ENCODE measurements at regions not wholly inside any gene's neighbourhood (a gene's known extent, or its start where the extent isn't known, plus 50 kb on each side); places are given as distances from the start of the nearest gene placed in this dataset.

DNA sequence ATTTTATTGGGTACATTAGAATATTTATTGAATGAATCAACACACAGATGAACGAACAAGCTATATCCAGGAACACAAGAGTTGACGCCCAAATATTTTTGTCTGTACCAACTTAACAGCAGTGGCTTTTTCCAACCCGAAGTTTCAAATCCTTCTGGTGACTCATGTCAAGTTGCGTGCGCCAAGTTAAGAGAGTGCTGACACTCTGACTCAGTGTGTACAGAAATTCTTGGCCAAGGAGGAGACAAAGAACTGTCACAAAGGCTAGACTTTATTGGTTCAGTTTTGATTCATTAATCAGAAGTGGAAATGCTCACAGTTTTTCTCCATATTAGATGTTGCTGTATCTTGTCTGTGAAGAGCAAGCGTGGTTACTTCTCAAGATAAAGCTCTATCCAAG is 59.6 kb upstream of the TSC22D2 start:
- Histone ChIP-seq H3K9ac (ENCODE audit: insufficient read depth, low read length) (no peak overlapping the region), H3K9me3 (ENCODE audit: control insufficient read depth, insufficient read depth, low read depth, low read length) (no peaks in the 10 kb centered on the region), H4K20me1 (ENCODE audit: control insufficient read depth, extremely low read depth, insufficient read depth, low read length) (no peaks in the 10 kb centered on the region), H3K27ac (ENCODE audit: insufficient read depth, low read length) (no peak overlapping the region), H3K4me1 (ENCODE audit: control insufficient read depth, extremely low read depth, insufficient read depth, low read length) (peaks cover 4% of the 10 kb centered on the region), H2AFZ (ENCODE audit: low read length) (no peak overlapping the region), H3K4me3 (replicated peaks in 1 of 4; ENCODE audit: control extremely low read depth in 1 of 4, insufficient read depth in 1 of 4, low read depth in 3 of 4, low read length in 4 of 4) (no peak overlapping the region), H3K27me3 (ENCODE audit: control insufficient read depth, insufficient read depth, low read length) (no peaks in the 10 kb centered on the region), H3K4me2 (ENCODE audit: extremely low read depth, insufficient read depth, low read length) (peak overlapping the region; percentile 17), H3K79me2 (ENCODE audit: control insufficient read depth, insufficient read depth, low read length) (no peaks in the 10 kb centered on the region), H3K36me3 (ENCODE audit: control insufficient read depth, insufficient read depth, low read length) (no peaks in the 10 kb centered on the region)
- peak; percentile 86 to 92 for DNase-seq (ENCODE audit: low read depth in 2 of 2)
- TF ChIP-seq, protein P1, sequence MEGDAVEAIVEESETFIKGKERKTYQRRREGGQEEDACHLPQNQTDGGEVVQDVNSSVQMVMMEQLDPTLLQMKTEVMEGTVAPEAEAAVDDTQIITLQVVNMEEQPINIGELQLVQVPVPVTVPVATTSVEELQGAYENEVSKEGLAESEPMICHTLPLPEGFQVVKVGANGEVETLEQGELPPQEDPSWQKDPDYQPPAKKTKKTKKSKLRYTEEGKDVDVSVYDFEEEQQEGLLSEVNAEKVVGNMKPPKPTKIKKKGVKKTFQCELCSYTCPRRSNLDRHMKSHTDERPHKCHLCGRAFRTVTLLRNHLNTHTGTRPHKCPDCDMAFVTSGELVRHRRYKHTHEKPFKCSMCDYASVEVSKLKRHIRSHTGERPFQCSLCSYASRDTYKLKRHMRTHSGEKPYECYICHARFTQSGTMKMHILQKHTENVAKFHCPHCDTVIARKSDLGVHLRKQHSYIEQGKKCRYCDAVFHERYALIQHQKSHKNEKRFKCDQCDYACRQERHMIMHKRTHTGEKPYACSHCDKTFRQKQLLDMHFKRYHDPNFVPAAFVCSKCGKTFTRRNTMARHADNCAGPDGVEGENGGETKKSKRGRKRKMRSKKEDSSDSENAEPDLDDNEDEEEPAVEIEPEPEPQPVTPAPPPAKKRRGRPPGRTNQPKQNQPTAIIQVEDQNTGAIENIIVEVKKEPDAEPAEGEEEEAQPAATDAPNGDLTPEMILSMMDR (conservative IDR thresholded peaks at IDR 0.05 in 1 of 2, IDR thresholded peaks at IDR 0.05 in 1 of 2; ENCODE audit: low read depth in 1 of 2, low read length in 2 of 2): no peak
- TF ChIP-seq EZH2 (IDR thresholded peaks at IDR 0.05; ENCODE audit: low read length, missing control alignments): no peak

DNA sequence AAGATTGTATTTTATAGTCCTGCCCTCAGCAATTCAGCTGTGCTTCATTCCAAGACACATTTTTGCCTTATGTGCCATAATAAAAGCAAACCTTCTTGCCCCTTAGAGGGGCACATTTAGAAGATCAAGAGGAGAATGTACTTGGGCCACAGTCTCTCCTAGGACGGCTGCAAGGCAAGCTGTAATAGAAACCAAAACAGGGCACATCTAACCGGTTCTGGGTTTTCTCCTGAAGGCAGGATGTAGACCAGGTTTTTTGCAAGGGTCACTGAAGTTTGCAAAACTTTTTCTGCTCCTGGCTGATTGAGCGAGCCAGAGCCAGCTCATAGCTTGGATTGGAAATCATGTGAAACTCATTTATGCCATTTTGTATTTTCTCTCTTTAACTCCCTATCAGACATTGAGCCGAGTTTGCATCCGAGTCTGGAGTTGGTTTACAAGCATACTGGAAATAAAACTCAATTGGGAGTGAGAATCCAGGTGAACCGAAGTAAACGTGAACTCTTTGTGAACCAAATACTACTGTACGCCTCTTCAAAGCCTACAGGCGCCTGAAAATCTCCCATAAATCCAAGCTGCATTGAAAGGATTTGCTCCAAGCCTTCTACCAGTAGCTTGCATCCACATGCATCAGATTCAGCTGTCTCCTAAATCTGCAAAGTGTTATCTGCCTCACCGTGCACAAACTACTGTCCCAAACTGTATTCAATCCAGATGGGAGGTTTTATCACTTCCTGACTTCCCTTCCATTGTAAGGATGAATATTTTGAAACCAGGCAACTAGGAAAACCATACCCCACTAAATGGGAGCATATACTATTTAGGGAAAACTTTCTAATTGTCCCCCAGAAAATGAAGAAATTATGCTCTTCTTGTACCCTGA is 60.9 kb upstream of the TSC22D2 start:
- Histone ChIP-seq H2AFZ (ENCODE audit: low read length) (no peak overlapping the region), H3K36me3 (ENCODE audit: control insufficient read depth, insufficient read depth, low read length) (no peaks in the 10 kb centered on the region), H3K79me2 (ENCODE audit: control insufficient read depth, insufficient read depth, low read length) (no peaks in the 10 kb centered on the region), H3K4me3 (replicated peaks in 1 of 4; ENCODE audit: control extremely low read depth in 1 of 4, insufficient read depth in 1 of 4, low read depth in 3 of 4, low read length in 4 of 4) (no peak overlapping the region), H3K9me3 (ENCODE audit: control insufficient read depth, insufficient read depth, low read depth, low read length) (no peaks in the 10 kb centered on the region), H3K4me2 (ENCODE audit: extremely low read depth, insufficient read depth, low read length) (no peak overlapping the region), H3K27me3 (ENCODE audit: control insufficient read depth, insufficient read depth, low read length) (no peaks in the 10 kb centered on the region), H3K27ac (ENCODE audit: insufficient read depth, low read length) (no peak overlapping the region), H3K4me1 (ENCODE audit: control insufficient read depth, extremely low read depth, insufficient read depth, low read length) (peaks cover 4% of the 10 kb centered on the region), H3K9ac (ENCODE audit: insufficient read depth, low read length) (no peak overlapping the region), H4K20me1 (ENCODE audit: control insufficient read depth, extremely low read depth, insufficient read depth, low read length) (no peaks in the 10 kb centered on the region)
- TF ChIP-seq, protein P1 (conservative IDR thresholded peaks at IDR 0.05 in 1 of 2, IDR thresholded peaks at IDR 0.05 in 1 of 2; ENCODE audit: low read depth in 1 of 2, low read length in 2 of 2): no peak
- TF ChIP-seq EZH2 (IDR thresholded peaks at IDR 0.05; ENCODE audit: low read length, missing control alignments): no peak
- DNase-seq (ENCODE audit: low read depth in 2 of 2): peak; percentile 23 to 29

DNA sequence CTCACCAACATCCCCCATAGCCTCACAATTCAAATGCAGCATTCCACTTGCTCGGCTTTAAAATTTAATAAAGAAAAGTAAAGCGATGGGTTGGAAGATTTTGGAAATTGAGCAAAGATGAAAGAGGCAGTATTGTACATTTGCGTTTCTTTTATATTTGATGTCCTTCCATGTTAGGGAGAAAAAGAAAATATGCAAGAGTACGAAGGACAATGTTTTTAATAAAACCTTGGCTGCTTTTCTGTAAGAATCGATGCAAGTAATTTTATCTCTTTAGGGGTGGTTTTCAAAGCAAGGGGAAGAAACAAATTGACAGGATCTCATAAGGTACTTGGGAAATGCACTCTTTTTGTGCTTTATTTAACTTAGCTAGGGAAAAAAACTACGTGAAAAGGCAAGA is 61.8 kb upstream of the TSC22D2 start:
- H3K79me2 ChIP-seq (ENCODE audit: control insufficient read depth, insufficient read depth, low read length): no peaks in the 10 kb centered on the region
- no peak overlapping the region for H3K9ac ChIP-seq (ENCODE audit: insufficient read depth, low read length)
- no peaks in the 10 kb centered on the region for H3K27me3 ChIP-seq (ENCODE audit: control insufficient read depth, insufficient read depth, low read length)
- H3K27ac ChIP-seq (ENCODE audit: insufficient read depth, low read length): no peak overlapping the region
- no peaks in the 10 kb centered on the region for H3K9me3 ChIP-seq (ENCODE audit: control insufficient read depth, insufficient read depth, low read depth, low read length)
- TF ChIP-seq, protein P1 (conservative IDR thresholded peaks at IDR 0.05 in 1 of 2, IDR thresholded peaks at IDR 0.05 in 1 of 2; ENCODE audit: low read depth in 1 of 2, low read length in 2 of 2): no peak
- no peak for TF ChIP-seq EZH2 (IDR thresholded peaks at IDR 0.05; ENCODE audit: low read length, missing control alignments)
- no peak overlapping the region for H3K4me2 ChIP-seq (ENCODE audit: extremely low read depth, insufficient read depth, low read length)
- no peak overlapping the region for H2AFZ ChIP-seq (ENCODE audit: low read length)
- H3K4me1 ChIP-seq (ENCODE audit: control insufficient read depth, extremely low read depth, insufficient read depth, low read length): peaks cover 4% of the 10 kb centered on the region
- DNase-seq (ENCODE audit: low read depth in 2 of 2): no peak
- no peak overlapping the region for H3K4me3 ChIP-seq (replicated peaks in 1 of 4; ENCODE audit: control extremely low read depth in 1 of 4, insufficient read depth in 1 of 4, low read depth in 3 of 4, low read length in 4 of 4)
- no peaks in the 10 kb centered on the region for H4K20me1 ChIP-seq (ENCODE audit: control insufficient read depth, extremely low read depth, insufficient read depth, low read length)
- H3K36me3 ChIP-seq (ENCODE audit: control insufficient read depth, insufficient read depth, low read length): no peaks in the 10 kb centered on the region

All from fibroblast of lung (primary cell).